ENCODE measurements at regions not wholly inside any gene's neighbourhood (a gene's known extent, or its start where the extent isn't known, plus 50 kb on each side); places are given as distances from the start of the nearest gene placed in this dataset.

- no peak for ATAC-seq
Observed at GRCh38 chr6:41404182-41404845, 68.9 kb downstream of the NCR2 start.

- ATAC-seq = no peak
Observed at GRCh38 chr6:41405941-41406727, 70.7 kb downstream of the NCR2 start.

GRCh38 chr6:41406728-41407489 lies 71.5 kb downstream of the NCR2 start:
- ATAC-seq = no peak

- ATAC-seq = no peak
Observed at GRCh38 chr6:41408576-41408975, 73.2 kb downstream of the NCR2 start.

GRCh38 chr6:41408982-41409381 lies 73.6 kb downstream of the NCR2 start:
- no peak for ATAC-seq

- no peak for ATAC-seq
Observed at GRCh38 chr6:41409489-41409888, 74.1 kb downstream of the NCR2 start.

- no peak for ATAC-seq
Observed at GRCh38 chr6:41411961-41412360, 76.6 kb downstream of the NCR2 start.

- no peak for ATAC-seq
Observed at GRCh38 chr6:41413250-41413649, 77.8 kb downstream of the NCR2 start.

GRCh38 chr6:41416501-41416837 lies 81.1 kb downstream of the NCR2 start:
- ATAC-seq = no peak

GRCh38 chr6:41418741-41419140 lies 83.3 kb downstream of the NCR2 start:
- no peak for ATAC-seq

- ATAC-seq = no peak
Observed at GRCh38 chr6:41419385-41419784, 84.0 kb downstream of the NCR2 start.

GRCh38 chr6:41420186-41420585 lies 84.8 kb downstream of the NCR2 start:
- no peak for ATAC-seq

GRCh38 chr6:41422161-41422560 lies 86.8 kb downstream of the NCR2 start:
- no peak for ATAC-seq

GRCh38 chr6:41423002-41423401 lies 87.6 kb downstream of the NCR2 start:
- no peak for ATAC-seq

- ATAC-seq = peak; percentile 42 to 54
Observed at GRCh38 chr6:41424370-41425058, 89.1 kb downstream of the NCR2 start.

GRCh38 chr6:41425511-41425910 lies 90.1 kb downstream of the NCR2 start:
- ATAC-seq = no peak

- no peak for ATAC-seq
Observed at GRCh38 chr6:41426438-41426851, 91.0 kb downstream of the NCR2 start.

- ATAC-seq = no peak
Observed at GRCh38 chr6:41426888-41427641, 91.7 kb downstream of the NCR2 start.

GRCh38 chr6:41427642-41428335 lies 92.4 kb downstream of the NCR2 start:
- peak in 1 of 2 donors; percentile 18 for ATAC-seq

GRCh38 chr6:41428336-41428995 lies 93.1 kb downstream of the NCR2 start:
- ATAC-seq = no peak

GRCh38 chr6:41428996-41429421 lies 93.6 kb downstream of the NCR2 start:
- ATAC-seq = peak; percentile 51 to 67

Data from activated CD4-positive, CD25-positive, alpha-beta regulatory T cell treated with anti-CD3 and anti-CD28 coated beads, Interleukin-2, amount 50 U/mL, for 24 hours (primary cell).